Activated CD8-positive, alpha-beta memory T cell treated with anti-CD3 and anti-CD28 coated beads for 48 hours (primary cell): ENCODE measurements at regions not wholly inside any gene's neighbourhood (a gene's known extent, or its start where the extent isn't known, plus 50 kb on each side); places are given as distances from the start of the nearest gene placed in this dataset.

ENCODE experiments used
- DNase-seq, 3 experiments: peaks; one replicate each; pipeline ENCODE4 v3.0.0-alpha.2; 2020; ENCODE audit warnings: low read depth in 2 of 3, low spot score in 2 of 3

GRCh38 chr10:78717200-78717599 lies 351.6 kb upstream of the ZMIZ1 start:
- DNase-seq, result no peak

GRCh38 chr10:78718032-78718572 lies 350.7 kb upstream of the ZMIZ1 start:
- no peak for DNase-seq

GRCh38 chr10:78719276-78719675 lies 349.5 kb upstream of the ZMIZ1 start:
- no peak for DNase-seq

DNA sequence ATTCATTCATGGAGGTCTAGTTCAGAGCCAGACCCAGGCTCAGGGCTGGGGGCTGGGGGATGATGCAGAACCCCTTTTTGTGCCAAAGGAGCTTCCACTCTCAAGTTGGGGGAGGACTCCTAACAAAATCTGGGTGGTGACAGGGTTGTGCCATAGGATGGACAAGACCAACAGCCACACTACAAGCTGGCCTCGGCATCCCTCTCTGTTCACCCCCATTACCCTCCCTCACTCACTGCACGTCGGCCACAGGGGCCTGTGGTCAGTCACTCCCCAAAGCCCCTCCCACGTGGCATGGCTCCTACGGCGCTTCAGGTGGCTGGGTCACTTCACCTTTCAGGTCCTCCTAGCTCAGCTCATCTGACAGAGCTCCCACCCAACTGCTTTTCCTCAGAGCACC lies 348.7 kb upstream of the ZMIZ1 start:
- DNase-seq, result no peak

DNA sequence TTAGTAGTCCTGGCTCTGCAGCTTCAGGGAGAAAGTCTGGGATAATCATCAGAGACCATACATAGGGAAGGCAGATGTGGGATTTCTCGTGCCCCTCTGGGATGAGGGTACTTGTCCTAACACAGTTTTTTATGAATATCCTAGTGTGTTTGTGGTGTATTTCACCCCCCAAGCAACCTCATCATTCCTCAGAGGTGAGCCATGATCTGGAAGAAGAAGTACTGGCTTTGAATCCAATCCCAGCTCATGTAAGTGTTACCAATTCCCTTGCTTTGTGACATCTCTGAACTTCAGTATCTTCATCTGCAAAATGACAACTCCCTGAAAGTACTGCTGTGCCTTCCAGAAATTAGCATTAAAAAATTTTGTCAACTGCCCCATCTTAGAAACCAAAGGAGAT lies 347.5 kb upstream of the ZMIZ1 start:
- DNase-seq, result no peak

GRCh38 chr10:78724846-78725245 lies 343.9 kb upstream of the ZMIZ1 start:
- no peak for DNase-seq

- no peak for DNase-seq
These were observed 342.6 kb upstream of the ZMIZ1 start for GRCh38 chr10:78726171-78726570.

DNA sequence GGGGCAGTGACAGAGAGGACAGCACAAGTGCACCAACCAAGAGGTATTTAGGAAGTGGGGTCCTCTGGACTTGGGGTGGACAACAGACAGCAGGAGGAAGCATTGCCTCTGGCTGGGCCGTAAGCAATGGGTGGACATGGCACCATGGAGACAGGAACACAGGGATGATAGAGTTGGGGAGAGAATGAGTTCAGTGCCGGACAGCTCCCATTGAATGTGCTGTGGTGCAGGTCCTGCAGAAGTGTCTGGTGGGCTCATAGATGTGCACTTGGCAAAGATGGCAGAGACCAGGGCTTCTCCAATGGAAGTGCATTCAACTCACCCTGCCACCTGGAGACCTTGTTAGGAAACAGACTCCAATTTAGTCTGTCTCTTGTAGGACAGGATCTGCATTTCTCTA lies 341.5 kb upstream of the ZMIZ1 start:
- no peak for DNase-seq

DNA sequence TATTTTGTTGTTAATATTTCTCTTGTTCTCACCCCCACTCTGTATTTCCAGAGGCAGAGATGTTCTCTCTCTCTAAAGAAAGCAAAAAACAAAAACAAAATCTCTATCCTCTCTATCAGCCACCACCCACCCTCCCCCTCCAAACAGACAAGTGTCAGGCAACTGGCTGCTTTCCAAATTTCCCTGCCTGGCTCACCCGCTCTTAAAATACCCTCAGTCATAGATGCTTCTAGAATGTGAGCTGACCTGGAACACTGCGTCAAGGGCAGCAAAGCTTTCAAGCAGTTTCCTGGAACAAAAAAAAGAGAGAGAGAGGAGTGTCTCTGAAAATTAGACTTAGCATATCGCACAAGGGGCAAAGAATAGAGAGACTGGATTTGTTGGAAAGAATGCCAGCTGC lies 341.0 kb upstream of the ZMIZ1 start:
- DNase-seq, result no peak

DNA sequence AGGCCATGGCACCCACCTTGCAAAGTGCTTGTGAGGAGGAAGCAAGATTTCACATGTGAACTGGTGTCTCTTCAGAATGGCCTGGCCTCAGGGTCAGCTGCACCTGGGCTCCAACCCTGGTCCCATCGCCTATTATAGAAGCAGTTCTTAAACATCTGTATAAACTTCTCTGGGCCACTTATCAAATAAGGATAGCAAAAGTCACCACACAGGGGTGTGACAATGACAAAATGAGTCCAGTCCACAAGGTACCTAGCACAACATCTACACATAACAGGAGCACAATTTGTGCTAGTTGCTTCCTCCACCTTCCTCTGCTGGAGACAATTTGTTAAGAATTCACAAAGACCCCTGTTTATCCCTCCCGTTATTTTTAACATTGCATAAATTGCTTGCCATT lies 340.6 kb upstream of the ZMIZ1 start:
- DNase-seq, result no peak

GRCh38 chr10:78729366-78729765 lies 339.4 kb upstream of the ZMIZ1 start:
- DNase-seq, result no peak

- no peak for DNase-seq
These were observed 339.0 kb upstream of the ZMIZ1 start for GRCh38 chr10:78729800-78730199.

- no peak for DNase-seq
These were observed 338.0 kb upstream of the ZMIZ1 start for GRCh38 chr10:78730754-78731153.

DNA sequence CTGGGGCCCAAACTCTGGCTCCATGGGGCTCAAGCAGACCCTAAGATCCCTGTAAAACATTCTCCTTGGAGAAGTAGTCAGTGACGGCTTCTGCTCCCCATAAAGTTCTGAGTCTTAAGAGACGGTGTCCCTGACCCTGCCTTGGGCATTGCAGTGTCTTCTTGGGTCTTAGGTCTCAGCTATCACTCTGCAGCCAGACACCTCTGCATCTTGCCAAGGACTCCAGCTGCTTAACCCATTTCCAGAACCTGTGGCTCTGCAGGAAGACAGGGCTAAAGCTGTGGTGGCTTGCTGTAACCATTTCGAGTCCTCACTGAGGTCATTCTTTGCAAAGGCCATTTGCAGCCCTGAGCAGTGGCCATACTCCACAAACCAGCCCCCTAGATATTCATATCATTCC lies 337.1 kb upstream of the ZMIZ1 start:
- no peak for DNase-seq

GRCh38 chr10:78732381-78732780 lies 336.4 kb upstream of the ZMIZ1 start:
- no peak for DNase-seq

GRCh38 chr10:78736926-78737630 lies 331.7 kb upstream of the ZMIZ1 start:
- no peak for DNase-seq

DNA sequence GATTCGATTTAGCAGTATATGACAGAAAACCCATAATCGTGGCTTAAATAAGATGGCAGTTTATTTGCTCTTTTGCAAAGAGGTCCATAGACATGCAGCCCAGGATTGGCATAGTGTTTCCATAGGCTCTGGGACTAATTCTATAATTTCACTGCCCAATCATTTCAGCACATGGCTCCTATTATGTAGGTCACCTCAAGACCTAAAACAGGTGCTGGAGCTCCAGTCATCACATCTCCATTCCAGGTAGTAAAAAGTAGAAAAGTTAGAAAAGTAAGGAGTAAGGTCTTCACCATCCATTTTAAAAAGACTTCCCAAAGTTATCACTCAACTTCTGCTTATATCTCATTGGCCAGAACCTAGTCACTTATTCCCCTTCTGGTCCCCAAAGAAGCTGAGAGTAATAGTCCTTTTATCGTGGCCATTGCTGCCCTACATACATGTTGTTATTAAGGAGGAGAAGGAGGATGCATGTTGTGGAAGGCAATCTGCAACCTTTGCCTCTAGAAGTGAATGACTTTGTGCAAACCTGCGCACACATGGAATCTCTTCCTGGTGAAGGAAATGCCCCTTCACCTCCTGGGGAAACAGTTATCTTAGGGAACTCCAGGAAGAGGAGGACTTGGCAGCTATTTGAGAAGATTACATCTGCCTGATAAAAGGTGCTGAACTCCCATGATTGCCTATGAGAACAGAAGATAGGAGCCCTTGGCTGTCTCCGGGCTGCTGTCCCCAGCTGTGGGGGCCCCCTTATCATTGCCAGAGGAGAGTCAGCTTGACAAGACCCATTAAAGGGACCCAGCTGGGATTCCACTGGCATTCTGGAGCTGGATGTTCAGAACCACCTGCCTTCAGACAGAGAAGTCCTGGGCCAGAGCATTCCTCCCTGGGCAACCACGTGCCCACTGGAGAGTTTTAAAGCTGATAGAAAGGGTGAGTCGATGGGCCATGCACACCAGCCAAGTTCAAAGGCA lies 330.6 kb upstream of the ZMIZ1 start:
- no peak for DNase-seq

GRCh38 chr10:78738861-78739260 lies 329.9 kb upstream of the ZMIZ1 start:
- DNase-seq, result no peak

GRCh38 chr10:78739444-78740053 lies 329.2 kb upstream of the ZMIZ1 start:
- no peak for DNase-seq

- no peak for DNase-seq
These were observed 327.5 kb upstream of the ZMIZ1 start for GRCh38 chr10:78740976-78741915.

GRCh38 chr10:78742406-78742729 lies 326.4 kb upstream of the ZMIZ1 start:
- no peak for DNase-seq
